Mammary epithelial cell (primary cell): ENCODE measurements at regions not wholly inside any gene's neighbourhood (a gene's known extent, or its start where the extent isn't known, plus 50 kb on each side); places are given as distances from the start of the nearest gene placed in this dataset.

Source experiments
- EZH2 ChIP-seq: IDR thresholded peaks from 2 replicates; pipeline ENCODE4 v1.6.1; 2012; ENCODE audit warnings: low read length, inconsistent platforms, borderline replicate concordance
- TF ChIP-seq, protein P1 (sequence below), 2 donors: IDR thresholded peaks in 1 of 2; conservative IDR thresholded peaks in 1 of 2; 2 replicates each; pipeline ENCODE4 v1.5.1; 2011 to 2012; ENCODE audit warnings: inconsistent platforms in 2 of 2, low read length in 2 of 2, mild to moderate bottlenecking in 2 of 2, control low read depth in 1 of 2, low read depth in 1 of 2; ENCODE audit not compliant: insufficient read depth in 1 of 2; ENCODE audit errors: extremely low read depth in 1 of 2

GRCh38 chr1:218750216-218750970 lies 405.3 kb downstream of the TGFB2 start:
- TF ChIP-seq EZH2, result no peak
- TF ChIP-seq, protein P1, sequence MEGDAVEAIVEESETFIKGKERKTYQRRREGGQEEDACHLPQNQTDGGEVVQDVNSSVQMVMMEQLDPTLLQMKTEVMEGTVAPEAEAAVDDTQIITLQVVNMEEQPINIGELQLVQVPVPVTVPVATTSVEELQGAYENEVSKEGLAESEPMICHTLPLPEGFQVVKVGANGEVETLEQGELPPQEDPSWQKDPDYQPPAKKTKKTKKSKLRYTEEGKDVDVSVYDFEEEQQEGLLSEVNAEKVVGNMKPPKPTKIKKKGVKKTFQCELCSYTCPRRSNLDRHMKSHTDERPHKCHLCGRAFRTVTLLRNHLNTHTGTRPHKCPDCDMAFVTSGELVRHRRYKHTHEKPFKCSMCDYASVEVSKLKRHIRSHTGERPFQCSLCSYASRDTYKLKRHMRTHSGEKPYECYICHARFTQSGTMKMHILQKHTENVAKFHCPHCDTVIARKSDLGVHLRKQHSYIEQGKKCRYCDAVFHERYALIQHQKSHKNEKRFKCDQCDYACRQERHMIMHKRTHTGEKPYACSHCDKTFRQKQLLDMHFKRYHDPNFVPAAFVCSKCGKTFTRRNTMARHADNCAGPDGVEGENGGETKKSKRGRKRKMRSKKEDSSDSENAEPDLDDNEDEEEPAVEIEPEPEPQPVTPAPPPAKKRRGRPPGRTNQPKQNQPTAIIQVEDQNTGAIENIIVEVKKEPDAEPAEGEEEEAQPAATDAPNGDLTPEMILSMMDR (conservative IDR thresholded peaks at IDR 0.05 in 1 of 2, IDR thresholded peaks at IDR 0.05 in 1 of 2; ENCODE audit: extremely low read depth in 1 of 2, insufficient read depth in 1 of 2, low read depth in 1 of 2, low read length in 2 of 2), result no peak
